ENCODE measurements at regions not wholly inside any gene's neighbourhood (a gene's known extent, or its start where the extent isn't known, plus 50 kb on each side); places are given as distances from the start of the nearest gene placed in this dataset.

GRCh38 chr7:96481796-96482195 is 159.9 kb upstream of the SLC25A13 start:
- DNase-seq = no peak

- no peak for DNase-seq
These were observed 157.2 kb upstream of the SLC25A13 start for GRCh38 chr7:96479015-96479645.

- DNase-seq = no peak
These were observed 149.7 kb upstream of the SLC25A13 start for GRCh38 chr7:96471606-96472005.

GRCh38 chr7:96452146-96452545 is 130.2 kb upstream of the SLC25A13 start:
- DNase-seq = no peak

GRCh38 chr7:96449094-96449493 is 127.2 kb upstream of the SLC25A13 start:
- no peak for DNase-seq

GRCh38 chr7:96447109-96447645 is 125.3 kb upstream of the SLC25A13 start:
- no peak for DNase-seq

- DNase-seq = no peak
These were observed 119.7 kb upstream of the SLC25A13 start for GRCh38 chr7:96441436-96442084.

GRCh38 chr7:96440328-96440727 is 118.4 kb upstream of the SLC25A13 start:
- no peak for DNase-seq

GRCh38 chr7:96436880-96437279 is 115.0 kb upstream of the SLC25A13 start:
- no peak for DNase-seq

GRCh38 chr7:96430356-96430755 is 108.5 kb upstream of the SLC25A13 start:
- DNase-seq = no peak

- DNase-seq = no peak
These were observed 105.2 kb upstream of the SLC25A13 start for GRCh38 chr7:96427143-96427542.

- no peak for DNase-seq
These were observed 104.8 kb upstream of the SLC25A13 start for GRCh38 chr7:96426685-96427084.

GRCh38 chr7:96426027-96426426 is 104.1 kb upstream of the SLC25A13 start:
- DNase-seq = no peak

GRCh38 chr7:96424411-96424810 is 102.5 kb upstream of the SLC25A13 start:
- DNase-seq = no peak

GRCh38 chr7:96422388-96422787 is 100.5 kb upstream of the SLC25A13 start:
- no peak for DNase-seq

- DNase-seq = no peak
These were observed 96.7 kb upstream of the SLC25A13 start for GRCh38 chr7:96418581-96418980.

- DNase-seq = no peak
These were observed 95.9 kb upstream of the SLC25A13 start for GRCh38 chr7:96417784-96418183.

GRCh38 chr7:96416599-96416998 is 94.7 kb upstream of the SLC25A13 start:
- no peak for DNase-seq

GRCh38 chr7:96416116-96416515 is 94.2 kb upstream of the SLC25A13 start:
- DNase-seq = no peak

GRCh38 chr7:96415293-96415940 is 93.5 kb upstream of the SLC25A13 start:
- no peak for DNase-seq

GRCh38 chr7:96414931-96415292 is 93.0 kb upstream of the SLC25A13 start:
- DNase-seq = peak; percentile 46

GRCh38 chr7:96410126-96410839 is 88.4 kb upstream of the SLC25A13 start:
- no peak for DNase-seq

- no peak for DNase-seq
These were observed 87.0 kb upstream of the SLC25A13 start for GRCh38 chr7:96408881-96409280.

GRCh38 chr7:96407427-96407826 is 85.5 kb upstream of the SLC25A13 start:
- no peak for DNase-seq
